ENCODE measurements at regions not wholly inside any gene's neighbourhood (a gene's known extent, or its start where the extent isn't known, plus 50 kb on each side); places are given as distances from the start of the nearest gene placed in this dataset.

GRCh38 chr6:134455319-134455718 is 137.4 kb upstream of the SGK1 start:
- no peak for TF ChIP-seq CTCF (IDR thresholded peaks at IDR 0.05)
- no peak for TF ChIP-seq EZH2phosphoT487 (IDR thresholded peaks at IDR 0.05)

Data from neural progenitor cell (in vitro differentiated cells).